Gastrocnemius medialis (tissue), 4 donors: ENCODE measurements at regions not wholly inside any gene's neighbourhood (a gene's known extent, or its start where the extent isn't known, plus 50 kb on each side); places are given as distances from the start of the nearest gene placed in this dataset.

Source experiments
- POLR2A ChIP-seq, 2 donors: fragments of 450-650 bp; IDR thresholded peaks; one replicate each; pipeline ENCODE4 v1.6.1; 2017; ENCODE audit warnings: antibody characterized with exemption in 2 of 2, mild to moderate bottlenecking in 2 of 2, moderate library complexity in 2 of 2
- TF ChIP-seq, protein P1 (sequence below), 5 experiments: fragments of 450-650 bp in 3 of 5; fragments of 200-600 bp in 2 of 5; sonication (generic) in 2 of 5; IDR thresholded peaks in 4 of 5; conservative IDR thresholded peaks in 1 of 5; 1 replicate in 4 of 5; 2 replicates in 1 of 5; pipeline ENCODE4 v1.5.1; 2016 to 2019; ENCODE audit warnings: antibody characterized with exemption in 5 of 5, mild to moderate bottlenecking in 3 of 5, moderate library complexity in 3 of 5

DNA sequence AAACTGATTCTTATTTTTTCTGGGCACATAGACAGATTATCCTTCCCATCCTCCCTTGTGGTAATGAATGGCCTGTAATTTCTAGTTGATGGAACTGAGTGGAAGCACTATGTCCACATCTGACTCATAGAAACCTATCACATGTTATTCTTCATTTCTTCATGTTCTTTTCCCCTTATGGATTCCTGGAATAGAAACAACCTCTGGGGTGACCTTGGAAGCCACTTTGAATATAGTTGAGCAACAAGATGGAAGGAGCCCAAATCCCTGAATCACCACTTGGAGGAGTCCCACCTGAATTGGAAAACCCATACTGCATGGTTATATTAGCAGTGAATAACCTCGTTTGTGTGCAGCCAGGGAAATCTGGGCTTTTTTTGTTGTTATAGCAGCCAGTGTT, 137.8 kb downstream of the MID1IP1 start:
- peak in 1 of 2 donors; percentile 28 for TF ChIP-seq POLR2A (IDR thresholded peaks at IDR 0.05)
- TF ChIP-seq, protein P1, sequence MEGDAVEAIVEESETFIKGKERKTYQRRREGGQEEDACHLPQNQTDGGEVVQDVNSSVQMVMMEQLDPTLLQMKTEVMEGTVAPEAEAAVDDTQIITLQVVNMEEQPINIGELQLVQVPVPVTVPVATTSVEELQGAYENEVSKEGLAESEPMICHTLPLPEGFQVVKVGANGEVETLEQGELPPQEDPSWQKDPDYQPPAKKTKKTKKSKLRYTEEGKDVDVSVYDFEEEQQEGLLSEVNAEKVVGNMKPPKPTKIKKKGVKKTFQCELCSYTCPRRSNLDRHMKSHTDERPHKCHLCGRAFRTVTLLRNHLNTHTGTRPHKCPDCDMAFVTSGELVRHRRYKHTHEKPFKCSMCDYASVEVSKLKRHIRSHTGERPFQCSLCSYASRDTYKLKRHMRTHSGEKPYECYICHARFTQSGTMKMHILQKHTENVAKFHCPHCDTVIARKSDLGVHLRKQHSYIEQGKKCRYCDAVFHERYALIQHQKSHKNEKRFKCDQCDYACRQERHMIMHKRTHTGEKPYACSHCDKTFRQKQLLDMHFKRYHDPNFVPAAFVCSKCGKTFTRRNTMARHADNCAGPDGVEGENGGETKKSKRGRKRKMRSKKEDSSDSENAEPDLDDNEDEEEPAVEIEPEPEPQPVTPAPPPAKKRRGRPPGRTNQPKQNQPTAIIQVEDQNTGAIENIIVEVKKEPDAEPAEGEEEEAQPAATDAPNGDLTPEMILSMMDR (IDR thresholded peaks at IDR 0.05 in 4 of 5, conservative IDR thresholded peaks at IDR 0.05 in 1 of 5): no peak
